Activated CD4-positive, alpha-beta T cell treated with anti-CD3 and anti-CD28 coated beads, Interleukin-2, Interleukin-4, amounts not matched to agents 100 ng/mL and 50 ng/mL, durations not matched to agents 16 hours and 8 hours (primary cell): ENCODE measurements at regions not wholly inside any gene's neighbourhood (a gene's known extent, or its start where the extent isn't known, plus 50 kb on each side); places are given as distances from the start of the nearest gene placed in this dataset.
"Not testable (repeated sequence)": the region's sequence is repeated elsewhere in the genome, so short reads cannot be mapped to it uniquely, and the experiment has no call there.

Experiments
- DNase-seq: peaks from one replicate; pipeline ENCODE4 v3.0.0-alpha.2; 2020; ENCODE audit warnings: low spot score

DNA sequence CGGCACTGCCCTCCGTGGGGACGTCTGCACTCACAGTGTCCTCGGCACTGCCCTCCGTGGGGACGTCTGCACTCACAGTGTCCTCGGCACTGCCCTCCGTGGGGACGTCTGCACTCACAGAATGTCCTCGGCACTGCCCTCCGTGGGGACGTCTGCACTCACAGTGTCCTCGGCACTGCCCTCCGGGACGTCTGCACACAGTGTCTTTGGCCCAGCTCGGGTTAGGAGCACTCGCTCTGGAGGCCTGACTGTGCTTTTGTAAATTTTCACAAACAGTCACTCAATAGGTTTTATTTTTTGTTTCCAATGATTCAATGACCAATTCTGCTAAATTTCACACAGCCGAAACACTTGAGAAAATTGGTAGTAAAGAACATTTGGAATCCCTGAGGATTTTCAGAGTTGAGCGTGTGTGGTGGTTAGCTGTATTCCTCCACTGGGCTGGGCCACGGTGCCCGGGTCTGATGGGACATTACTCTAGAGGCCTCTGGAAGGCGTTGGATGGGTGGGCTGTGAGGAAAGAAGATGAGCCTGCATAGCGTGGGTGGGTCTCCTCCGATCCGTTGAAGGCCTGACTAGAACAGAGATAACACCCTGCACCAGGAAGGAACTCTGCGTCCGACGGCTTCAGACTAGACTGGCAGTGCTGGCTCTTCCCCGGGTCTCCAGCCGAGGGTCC, 134.8 kb downstream of the RTP5 start:
- no peak for DNase-seq

- DNase-seq = no peak
Observed at GRCh38 chr2:242004902-242005230, 135.3 kb downstream of the RTP5 start.

- not testable (repeated sequence) for DNase-seq
Observed at GRCh38 chr2:242006091-242006634, 136.6 kb downstream of the RTP5 start.

DNA sequence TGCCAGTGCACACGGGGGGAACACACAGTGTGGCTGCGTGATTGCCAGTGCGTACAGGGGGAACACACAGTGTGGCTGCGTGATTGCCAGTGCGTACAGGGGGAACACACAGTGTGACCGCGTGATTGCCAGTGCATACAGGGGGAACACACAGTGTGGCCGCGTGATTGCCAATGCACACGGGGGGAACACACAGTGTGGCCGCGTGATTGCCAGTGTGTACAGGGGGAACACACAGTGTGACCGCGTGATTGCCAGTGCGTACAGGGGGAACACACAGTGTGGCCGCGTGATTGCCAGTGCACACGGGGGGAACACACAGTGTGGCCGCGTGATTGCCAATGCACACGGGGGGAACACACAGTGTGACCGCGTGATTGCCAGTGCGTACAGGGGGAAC, 139.4 kb downstream of the RTP5 start:
- DNase-seq = not testable (repeated sequence)

DNA sequence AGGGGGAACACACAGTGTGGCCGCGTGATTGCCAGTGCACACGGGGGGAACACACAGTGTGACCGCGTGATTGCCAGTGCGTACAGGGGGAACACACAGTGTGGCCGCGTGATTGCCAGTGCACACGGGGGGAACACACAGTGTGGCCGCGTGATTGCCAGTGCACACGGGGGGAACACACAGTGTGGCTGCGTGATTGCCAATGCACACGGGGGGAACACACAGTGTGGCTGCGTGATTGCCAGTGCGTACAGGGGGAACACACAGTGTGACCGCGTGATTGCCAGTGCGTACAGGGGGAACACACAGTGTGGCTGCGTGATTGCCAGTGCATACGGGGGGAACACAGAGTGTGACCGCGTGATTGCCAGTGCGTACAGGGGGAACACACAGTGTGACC, 140.3 kb downstream of the RTP5 start:
- DNase-seq = not testable (repeated sequence)

- not testable (repeated sequence) for DNase-seq
Observed at GRCh38 chr2:242010252-242011166, 141.0 kb downstream of the RTP5 start.

DNA sequence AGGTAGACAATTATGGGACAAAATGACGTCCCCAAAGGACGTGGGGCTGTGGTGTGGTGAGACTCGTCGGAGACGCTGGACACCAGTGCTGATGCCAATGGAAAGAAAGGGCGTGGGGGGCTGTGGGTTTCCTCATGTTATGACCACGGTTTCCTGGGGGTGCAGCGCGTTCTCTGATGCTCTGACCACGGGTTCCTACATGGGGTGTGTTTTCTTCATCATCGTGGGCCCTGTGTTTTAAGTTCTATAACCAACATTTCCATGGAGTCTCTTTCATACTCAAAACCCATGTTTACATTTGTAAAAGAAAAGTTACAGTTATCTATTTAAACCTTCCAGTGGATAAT, 141.6 kb downstream of the RTP5 start:
- no peak for DNase-seq

GRCh38 chr2:242011516-242011915, 142.0 kb downstream of the RTP5 start:
- no peak for DNase-seq

DNA sequence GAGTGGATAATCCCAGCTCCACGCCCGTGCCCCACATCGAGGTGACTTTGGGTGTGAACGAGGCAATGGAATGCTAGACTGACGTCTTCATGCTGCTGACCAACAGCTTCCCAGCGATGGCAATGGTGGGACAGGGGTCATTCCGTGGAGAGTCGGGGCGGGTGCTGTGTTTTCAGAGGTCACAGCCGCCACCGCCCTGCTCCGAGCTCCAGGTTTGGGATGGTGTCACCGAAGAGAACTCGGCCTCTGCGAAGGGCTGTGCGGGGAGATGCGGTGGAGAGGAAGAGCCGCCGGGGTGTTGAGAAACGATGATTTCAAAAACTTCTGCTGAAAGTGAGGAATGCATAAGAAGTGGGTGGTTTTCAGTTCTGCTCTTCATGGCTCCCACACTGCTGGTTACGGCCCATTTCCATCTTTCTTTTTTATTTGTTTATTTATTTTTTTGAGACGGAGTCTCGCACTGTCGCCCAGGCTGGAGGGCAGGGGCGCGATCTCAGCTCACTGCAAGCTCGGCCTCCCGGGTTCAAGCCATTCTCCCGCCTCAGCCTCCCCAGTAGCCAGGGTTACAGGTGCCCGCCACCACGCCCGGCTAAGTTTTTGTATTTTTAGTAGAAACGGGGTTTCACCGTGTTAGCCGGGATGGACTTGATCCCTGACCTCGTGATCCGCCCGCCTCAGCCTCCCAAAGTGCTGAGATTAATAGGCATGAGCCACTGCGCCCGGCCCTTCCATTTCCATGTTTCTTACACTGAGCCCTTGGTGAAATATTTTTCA, 142.6 kb downstream of the RTP5 start:
- no peak for DNase-seq

DNA sequence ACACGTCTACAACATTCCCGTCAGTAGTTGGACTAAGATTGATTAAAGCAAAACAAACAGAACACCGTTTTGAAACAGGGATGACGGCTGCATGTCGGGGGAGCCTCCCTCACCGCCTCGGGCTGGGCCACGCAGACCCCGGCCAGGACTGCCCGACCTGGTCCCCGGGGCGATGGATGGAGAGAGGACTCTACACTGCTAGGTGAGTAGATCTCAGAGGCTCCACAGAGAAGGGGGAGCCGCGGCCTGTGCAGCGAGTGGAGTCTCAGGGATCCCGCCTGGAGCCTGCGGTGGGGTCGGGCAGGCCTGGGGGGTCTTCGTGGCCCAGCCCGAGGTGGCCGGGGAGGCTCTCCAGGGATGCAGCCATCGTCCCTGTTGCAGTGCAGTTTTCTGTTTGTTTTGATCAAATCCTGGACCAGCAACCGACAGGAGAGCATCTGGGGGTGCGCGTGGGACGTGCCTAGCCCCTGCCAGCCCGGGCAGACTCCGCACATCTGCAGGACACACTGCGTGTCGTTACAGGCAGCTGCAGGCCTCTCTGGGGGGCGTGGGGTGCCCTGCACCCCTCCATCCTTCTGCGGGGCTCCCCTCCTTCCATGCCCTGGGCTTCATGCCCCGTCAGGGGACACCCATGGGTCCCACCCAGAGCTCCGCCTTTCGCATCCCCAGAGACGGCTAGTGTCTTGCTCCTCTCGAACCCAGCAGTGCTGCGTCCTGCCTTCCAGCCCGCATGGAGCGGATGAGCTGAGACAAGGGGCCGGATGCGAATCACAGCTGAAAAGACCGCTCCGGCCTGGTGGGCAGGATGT, 143.6 kb downstream of the RTP5 start:
- no peak for DNase-seq

DNA sequence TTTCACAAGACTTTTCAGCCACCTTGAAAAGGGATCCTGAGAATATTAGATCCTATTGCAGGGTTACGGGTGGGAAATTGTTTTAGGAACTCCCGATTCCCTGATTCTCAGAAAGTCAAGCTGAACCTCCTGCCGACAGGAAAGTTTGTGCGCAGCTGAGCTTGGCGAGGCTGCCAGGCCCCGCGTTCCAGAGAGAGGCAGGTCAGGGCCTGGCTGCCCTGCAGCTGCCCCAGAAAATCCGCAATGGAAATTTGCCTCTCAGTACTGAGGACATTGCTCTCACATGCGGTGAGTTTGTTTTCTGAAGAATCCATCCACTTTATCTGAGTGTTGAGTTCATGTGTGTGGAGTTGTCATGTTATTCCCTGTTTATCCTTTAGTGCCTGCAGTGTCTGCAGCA, 144.2 kb downstream of the RTP5 start:
- no peak for DNase-seq

DNA sequence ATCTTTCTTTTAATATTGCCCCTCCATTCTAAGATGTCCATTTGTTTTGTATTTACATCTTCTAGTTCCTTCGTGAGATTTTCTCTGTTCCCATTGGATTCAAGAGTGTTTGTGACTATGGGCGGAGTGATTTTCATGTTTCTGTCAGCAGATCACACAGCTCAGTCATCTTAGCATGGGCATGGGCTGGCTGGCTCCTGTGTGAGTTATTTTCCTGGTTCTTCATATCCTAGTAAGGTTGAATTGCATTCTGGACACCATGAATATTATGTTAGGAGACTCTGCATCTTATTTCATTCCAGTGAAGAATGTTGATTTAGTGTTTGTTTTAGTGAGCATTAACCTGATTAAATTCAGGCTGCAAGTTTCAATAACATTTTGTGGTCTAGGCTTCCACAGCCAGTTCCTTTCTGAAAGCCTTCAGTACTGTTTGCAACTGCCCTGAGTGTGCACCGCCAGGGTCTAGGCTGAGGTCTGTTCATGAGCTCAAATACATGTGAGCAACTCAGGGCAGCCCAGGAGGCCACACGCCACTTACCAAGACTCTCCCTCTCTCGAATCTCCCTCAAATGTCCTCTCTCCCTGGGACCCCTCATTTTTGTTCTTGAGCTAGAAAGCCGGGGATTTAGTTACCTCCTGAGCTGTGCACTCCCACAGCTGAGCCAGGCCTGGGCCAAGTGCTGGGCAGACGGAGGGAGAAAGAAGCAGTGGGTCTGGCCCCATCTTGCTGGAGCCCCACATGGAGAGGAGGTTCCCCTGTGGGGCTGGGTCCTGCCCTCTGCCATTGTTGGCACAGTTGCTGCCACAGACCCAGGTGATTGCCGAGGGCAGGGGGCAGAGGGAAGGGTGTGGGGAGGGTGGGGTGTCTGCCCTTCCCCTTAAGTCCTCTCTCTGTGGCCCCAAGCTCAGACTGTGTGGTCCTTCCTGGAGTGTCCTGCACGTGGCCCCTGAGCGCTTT, 145.9 kb downstream of the RTP5 start:
- no peak for DNase-seq

DNA sequence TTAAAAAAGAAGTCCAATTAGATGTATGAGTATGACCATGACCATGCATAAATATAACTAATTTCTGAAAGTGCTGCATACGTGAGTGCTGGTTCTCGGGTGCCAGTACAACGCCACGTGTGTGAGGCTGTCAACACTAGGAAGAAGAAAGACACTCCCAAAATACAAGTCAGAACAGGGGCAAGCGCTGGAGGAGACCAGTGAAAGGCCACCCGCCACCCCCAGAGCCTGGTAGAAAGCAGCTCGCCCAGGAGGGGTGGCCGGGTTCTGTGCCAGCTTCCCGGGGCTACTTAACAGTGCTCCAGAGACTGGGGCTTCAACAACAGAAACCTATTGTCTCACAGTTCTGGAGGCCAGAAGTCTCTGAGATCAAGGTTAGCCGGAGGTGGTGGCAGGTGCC, 147.6 kb downstream of the RTP5 start:
- DNase-seq = no peak

DNA sequence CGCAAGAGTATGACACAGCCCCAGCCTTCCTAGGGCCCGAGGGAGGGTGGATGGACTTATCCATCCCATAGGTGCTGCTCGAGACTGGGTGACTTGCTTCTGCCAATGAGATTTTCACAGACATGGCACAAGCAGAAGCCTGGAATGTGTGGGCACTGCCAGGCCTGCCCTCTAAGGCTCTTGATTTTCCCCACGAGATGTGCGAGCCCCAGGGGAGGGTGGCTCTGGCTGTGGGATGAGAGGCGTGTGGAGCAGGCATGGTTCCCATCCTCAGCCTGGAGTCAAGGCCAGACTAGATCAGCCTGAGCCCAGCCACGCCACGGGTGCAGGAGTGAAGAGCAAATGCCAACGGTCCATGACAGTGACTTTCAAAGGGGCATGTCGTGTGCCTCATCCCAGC, 148.9 kb downstream of the RTP5 start:
- DNase-seq = not testable (repeated sequence)

DNA sequence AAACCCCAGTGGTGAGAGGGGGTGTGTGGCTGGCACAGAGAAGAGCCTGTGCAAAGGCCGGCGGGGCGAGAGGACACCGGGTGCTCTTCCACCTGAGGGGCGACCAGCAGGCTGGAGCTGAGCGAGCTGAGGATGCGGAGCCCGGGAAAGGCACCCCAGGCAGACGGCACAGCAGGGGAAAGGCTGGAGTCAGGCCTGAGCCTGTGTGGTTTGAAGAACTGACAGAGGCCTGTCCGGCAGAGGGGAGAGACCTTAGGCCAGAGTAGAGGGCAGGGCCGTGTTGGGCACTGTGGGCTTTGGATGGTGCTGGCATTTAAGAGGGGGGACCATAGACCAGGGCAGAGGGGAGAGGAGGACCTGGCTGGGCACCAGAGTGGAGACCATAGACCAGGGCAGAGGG, 149.8 kb downstream of the RTP5 start:
- no peak for DNase-seq

DNA sequence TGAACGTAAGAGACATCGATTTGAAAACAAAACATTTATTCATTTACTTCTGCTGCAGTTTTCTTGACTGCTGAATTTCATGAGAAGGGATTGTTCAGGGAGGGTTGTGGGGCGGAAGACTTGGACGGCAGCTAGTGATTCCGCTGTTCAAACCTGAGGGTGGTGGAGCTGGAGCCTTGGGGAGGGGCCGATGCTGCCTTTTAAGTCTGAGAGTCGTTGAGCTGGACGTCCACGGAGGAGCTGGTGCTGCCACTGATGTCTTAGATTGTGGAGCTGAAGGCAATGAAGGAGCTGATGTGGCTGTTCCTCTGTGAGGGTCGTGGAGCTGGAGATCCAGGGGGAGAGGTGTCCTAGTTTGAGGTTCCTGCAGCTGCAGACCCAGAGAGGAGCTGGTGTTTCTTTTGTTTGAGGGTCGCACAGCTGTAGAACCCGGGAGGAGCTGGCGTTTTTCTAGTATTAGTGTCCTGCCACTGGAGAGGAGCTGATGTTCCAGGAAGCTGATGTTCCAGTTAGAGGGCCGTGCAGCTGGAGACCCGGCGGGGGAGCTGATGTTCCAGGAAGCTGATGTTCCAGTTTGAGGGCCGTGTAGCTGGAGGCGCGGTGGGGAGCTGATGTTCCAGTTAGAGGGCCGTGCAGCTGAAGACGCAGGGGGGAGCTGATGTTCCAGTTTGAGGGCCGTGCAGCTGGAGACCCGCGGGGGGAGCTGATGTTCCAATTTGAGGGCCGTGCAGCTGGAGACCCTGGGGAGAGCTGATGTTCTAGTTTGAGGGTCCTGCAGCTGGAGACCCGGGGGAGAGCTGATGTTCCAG, 150.9 kb downstream of the RTP5 start:
- DNase-seq = no peak

- no peak for DNase-seq
Observed at GRCh38 chr2:242022550-242023290, 153.2 kb downstream of the RTP5 start.

- DNase-seq = no peak
Observed at GRCh38 chr2:242024751-242025355, 155.3 kb downstream of the RTP5 start.
